Astrocyte (in vitro differentiated cells and primary cell): ENCODE measurements at regions not wholly inside any gene's neighbourhood (a gene's known extent, or its start where the extent isn't known, plus 50 kb on each side); places are given as distances from the start of the nearest gene placed in this dataset.

Source experiments
- DNase-seq: peaks from one replicate; pipeline ENCODE4 v3.0.0-alpha.2; 2010; ENCODE audit warnings: low read depth
- FAIRE-seq: peaks from 2 replicates; lab custom pipeline; 2011; peaks lifted over from hg19 to GRCh38; lab: Jason Lieb, UNC
- H2AFZ ChIP-seq: 2 replicates; pipeline ENCODE4 v1.6.0; 2012; ENCODE audit warnings: low read depth, low read length, inconsistent platforms
- H3K27ac ChIP-seq: 2 replicates; pipeline ENCODE4 v1.5.1; 2011; ENCODE audit warnings: low read depth, low read length, inconsistent platforms
- H3K27me3 ChIP-seq: 2 replicates; pipeline ENCODE4 v1.6.0; 2011; ENCODE audit warnings: low read length, inconsistent platforms; ENCODE audit not compliant: insufficient read depth
- H3K36me3 ChIP-seq: 2 replicates; pipeline ENCODE4 v1.5.1; 2011; ENCODE audit warnings: low read length, inconsistent platforms; ENCODE audit not compliant: insufficient read depth
- H3K4me1 ChIP-seq: 2 replicates; pipeline ENCODE4 v1.5.1; 2011; ENCODE audit warnings: low read length, inconsistent platforms; ENCODE audit not compliant: insufficient read depth
- H3K4me2 ChIP-seq: 2 replicates; pipeline ENCODE4 v1.6.0; 2012; ENCODE audit warnings: low read length, inconsistent platforms
- H3K4me3 ChIP-seq: 2 replicates; pipeline ENCODE4 v1.5.1; 2011; ENCODE audit warnings: low read depth, mild to moderate bottlenecking, low read length, inconsistent platforms; ENCODE audit not compliant: insufficient read depth
- H3K79me2 ChIP-seq: 2 replicates; pipeline ENCODE4 v1.6.0; 2012; ENCODE audit warnings: mild to moderate bottlenecking, low read length, inconsistent platforms; ENCODE audit not compliant: insufficient read depth
- H3K9ac ChIP-seq: 2 replicates; pipeline ENCODE4 v1.6.0; 2012; ENCODE audit warnings: mild to moderate bottlenecking, low read length, inconsistent platforms
- H3K9me3 ChIP-seq: 2 replicates; pipeline ENCODE4 v1.5.1; 2012; ENCODE audit warnings: low read depth, mild to moderate bottlenecking, low read length, inconsistent platforms; ENCODE audit not compliant: insufficient read depth
- H4K20me1 ChIP-seq: 2 replicates; pipeline ENCODE4 v1.6.0; 2012; ENCODE audit warnings: low read length, inconsistent platforms; ENCODE audit not compliant: insufficient read depth
- H3K27ac Mint-ChIP-seq: one replicate; pipeline ENCODE4 v1.8.0; 2021; ENCODE audit warnings: mild to moderate bottlenecking, mixed read lengths; ENCODE audit not compliant: unreplicated experiment
- H3K27me3 Mint-ChIP-seq: one replicate; pipeline ENCODE4 v1.8.0; 2021; ENCODE audit warnings: low read depth, mixed read lengths; ENCODE audit not compliant: unreplicated experiment
- H3K36me3 Mint-ChIP-seq: one replicate; pipeline ENCODE4 v1.8.0; 2021; ENCODE audit warnings: low read depth, mixed read lengths; ENCODE audit not compliant: unreplicated experiment
- H3K4me1 Mint-ChIP-seq: one replicate; pipeline ENCODE4 v1.8.0; 2021; ENCODE audit warnings: low read depth, mixed read lengths; ENCODE audit not compliant: unreplicated experiment
- H3K4me3 Mint-ChIP-seq: one replicate; pipeline ENCODE4 v1.8.0; 2021; ENCODE audit warnings: mild to moderate bottlenecking, moderate library complexity, mixed read lengths; ENCODE audit not compliant: unreplicated experiment
- H3K9me3 Mint-ChIP-seq: one replicate; pipeline ENCODE4 v1.8.0; 2021; ENCODE audit warnings: mild to moderate bottlenecking, mixed read lengths; ENCODE audit not compliant: unreplicated experiment
- CTCF ChIP-seq: IDR thresholded peaks from 2 replicates; pipeline ENCODE4 v1.5.1; 2011; ENCODE audit warnings: low read depth, mild to moderate bottlenecking, inconsistent platforms, low read length, moderate library complexity; ENCODE audit not compliant: insufficient read depth
- EZH2 ChIP-seq: IDR thresholded peaks from 2 replicates; pipeline ENCODE4 v1.6.1; 2012; ENCODE audit warnings: mild to moderate bottlenecking, low read length, inconsistent platforms; ENCODE audit not compliant: insufficient read depth

- no peak overlapping the region for H3K9ac ChIP-seq
- no peak overlapping the region for H2AFZ ChIP-seq
- DNase-seq (peak; percentile 84), FAIRE-seq (peak; percentile 93)
- TF ChIP-seq EZH2 (no peak), CTCF (no peak)
- Mint-ChIP-seq H3K27me3 (no peaks in the 10 kb centered on the region), H3K4me3 (no peak overlapping the region), H3K27ac (no peak overlapping the region), H3K36me3 (no peaks in the 10 kb centered on the region), H3K4me1 (peaks cover 28% of the 10 kb centered on the region), H3K9me3 (no peaks in the 10 kb centered on the region)
- no peak overlapping the region for H3K4me3 ChIP-seq
- H4K20me1 ChIP-seq, result no peaks in the 10 kb centered on the region
- peaks cover 20% of the 10 kb centered on the region for H3K4me1 ChIP-seq
- H3K79me2 ChIP-seq, result no peaks in the 10 kb centered on the region
- H3K27me3 ChIP-seq, result no peaks in the 10 kb centered on the region
- H3K27ac ChIP-seq, result peak overlapping the region; percentile 24
- no peaks in the 10 kb centered on the region for H3K36me3 ChIP-seq
- no peaks in the 10 kb centered on the region for H3K9me3 ChIP-seq
- H3K4me2 ChIP-seq, result peak overlapping the region; percentile 1
These were observed 147.3 kb upstream of the FST start for GRCh38 chr5:53333160-53333559.

- H3K9me3 Mint-ChIP-seq, result no peaks in the 10 kb centered on the region
- H3K36me3 Mint-ChIP-seq, result no peaks in the 10 kb centered on the region
- Histone ChIP-seq H3K79me2 (no peaks in the 10 kb centered on the region), H3K4me1 (peaks cover 20% of the 10 kb centered on the region), H2AFZ (no peak overlapping the region), H3K4me2 (peak overlapping the region; percentile 43), H4K20me1 (no peaks in the 10 kb centered on the region), H3K9me3 (no peaks in the 10 kb centered on the region), H3K36me3 (no peaks in the 10 kb centered on the region), H3K4me3 (no peak overlapping the region), H3K9ac (no peak overlapping the region), H3K27ac (no peak overlapping the region), H3K27me3 (no peaks in the 10 kb centered on the region)
- H3K27ac Mint-ChIP-seq, result no peak overlapping the region
- H3K4me1 Mint-ChIP-seq, result peaks cover 28% of the 10 kb centered on the region
- H3K4me3 Mint-ChIP-seq, result no peak overlapping the region
- no peak for TF ChIP-seq EZH2
- FAIRE-seq, result peak; percentile 29
- peak; percentile 82 for DNase-seq
- peaks cover 2% of the 10 kb centered on the region for H3K27me3 Mint-ChIP-seq
These were observed 145.9 kb upstream of the FST start for GRCh38 chr5:53334431-53334941.

GRCh38 chr5:53335115-53335514 lies 145.3 kb upstream of the FST start:
- TF ChIP-seq EZH2, result no peak
- TF ChIP-seq CTCF, result no peak
- H3K4me3 Mint-ChIP-seq, result no peak overlapping the region
- Histone ChIP-seq H2AFZ (no peak overlapping the region), H3K9me3 (no peaks in the 10 kb centered on the region), H3K27me3 (no peaks in the 10 kb centered on the region), H3K27ac (no peak overlapping the region), H3K4me3 (no peak overlapping the region), H3K79me2 (no peaks in the 10 kb centered on the region), H3K4me1 (peaks cover 20% of the 10 kb centered on the region), H3K36me3 (no peaks in the 10 kb centered on the region), H3K4me2 (peak overlapping the region; percentile 43), H3K9ac (no peak overlapping the region), H4K20me1 (no peaks in the 10 kb centered on the region)
- H3K4me1 Mint-ChIP-seq, result peaks cover 27% of the 10 kb centered on the region
- no peak for FAIRE-seq
- H3K27ac Mint-ChIP-seq, result no peak overlapping the region
- no peak for DNase-seq
- H3K9me3 Mint-ChIP-seq, result no peaks in the 10 kb centered on the region
- H3K27me3 Mint-ChIP-seq, result peaks cover 3% of the 10 kb centered on the region
- no peaks in the 10 kb centered on the region for H3K36me3 Mint-ChIP-seq
